ENCODE measurements at regions not wholly inside any gene's neighbourhood (a gene's known extent, or its start where the extent isn't known, plus 50 kb on each side); places are given as distances from the start of the nearest gene placed in this dataset.
A peak's percentile ranks its signal among the peaks of the same experiment; 100 is the strongest.

GRCh38 chr5:96026406-96027041, 64.9 kb upstream of the ELL2 start:
- TF ChIP-seq, protein P1, sequence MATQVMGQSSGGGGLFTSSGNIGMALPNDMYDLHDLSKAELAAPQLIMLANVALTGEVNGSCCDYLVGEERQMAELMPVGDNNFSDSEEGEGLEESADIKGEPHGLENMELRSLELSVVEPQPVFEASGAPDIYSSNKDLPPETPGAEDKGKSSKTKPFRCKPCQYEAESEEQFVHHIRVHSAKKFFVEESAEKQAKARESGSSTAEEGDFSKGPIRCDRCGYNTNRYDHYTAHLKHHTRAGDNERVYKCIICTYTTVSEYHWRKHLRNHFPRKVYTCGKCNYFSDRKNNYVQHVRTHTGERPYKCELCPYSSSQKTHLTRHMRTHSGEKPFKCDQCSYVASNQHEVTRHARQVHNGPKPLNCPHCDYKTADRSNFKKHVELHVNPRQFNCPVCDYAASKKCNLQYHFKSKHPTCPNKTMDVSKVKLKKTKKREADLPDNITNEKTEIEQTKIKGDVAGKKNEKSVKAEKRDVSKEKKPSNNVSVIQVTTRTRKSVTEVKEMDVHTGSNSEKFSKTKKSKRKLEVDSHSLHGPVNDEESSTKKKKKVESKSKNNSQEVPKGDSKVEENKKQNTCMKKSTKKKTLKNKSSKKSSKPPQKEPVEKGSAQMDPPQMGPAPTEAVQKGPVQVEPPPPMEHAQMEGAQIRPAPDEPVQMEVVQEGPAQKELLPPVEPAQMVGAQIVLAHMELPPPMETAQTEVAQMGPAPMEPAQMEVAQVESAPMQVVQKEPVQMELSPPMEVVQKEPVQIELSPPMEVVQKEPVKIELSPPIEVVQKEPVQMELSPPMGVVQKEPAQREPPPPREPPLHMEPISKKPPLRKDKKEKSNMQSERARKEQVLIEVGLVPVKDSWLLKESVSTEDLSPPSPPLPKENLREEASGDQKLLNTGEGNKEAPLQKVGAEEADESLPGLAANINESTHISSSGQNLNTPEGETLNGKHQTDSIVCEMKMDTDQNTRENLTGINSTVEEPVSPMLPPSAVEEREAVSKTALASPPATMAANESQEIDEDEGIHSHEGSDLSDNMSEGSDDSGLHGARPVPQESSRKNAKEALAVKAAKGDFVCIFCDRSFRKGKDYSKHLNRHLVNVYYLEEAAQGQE (IDR thresholded peaks at IDR 0.05; ENCODE audit: insufficient read depth in 1 of 2, low read depth in 2 of 2, low read length in 1 of 2) = no peak
- TF ChIP-seq CTCF (IDR thresholded peaks at IDR 0.05) (no peak), SIN3A (IDR thresholded peaks at IDR 0.05; ENCODE audit: borderline replicate concordance, insufficient read depth, low read depth, low read length) (no peak), TCF7L2 (IDR thresholded peaks at IDR 0.05; ENCODE audit: low read depth, low read length) (no peak), POLR2AphosphoS5 (IDR thresholded peaks at IDR 0.05; ENCODE audit: low read depth, low read length) (no peak)
- in situ Hi-C loops (cut with HindIII; ENCODE audit: low pct_unique_long_range_greater_than_20kb, low sequenced_read_pairs) (no loop called here), intact Hi-C loops (cut with micrococcal nuclease; ENCODE audit: unreplicated experiment) (no loop called here)
- ChIA-PET CTCF (no interaction called here), POLR2A (no interaction called here)
- peak; percentile 84 for ATAC-seq
- Histone ChIP-seq H3K27ac (ENCODE audit: low read length) (peak overlapping the region; percentile 0; the same call in 1 of the 2 replicates), H3K4me1 (ENCODE audit: control insufficient read depth, insufficient read depth, low read length) (peaks cover 11% of the 10 kb centered on the region; the same call in 1 of the 2 replicates), H3K36me3 (ENCODE audit: control insufficient read depth, insufficient read depth, low read length) (no peaks in the 10 kb centered on the region), H3K9me3 (ENCODE audit: control insufficient read depth, insufficient read depth, low read depth, low read length) (no peaks in the 10 kb centered on the region), H3K4me3 (ENCODE audit: low read depth in 2 of 2, low read length in 2 of 2) (no peak overlapping the region), H3K27me3 (ENCODE audit: control insufficient read depth, insufficient read depth, low read length) (no peaks in the 10 kb centered on the region)
- DNase-seq (ENCODE audit: low read depth, low spot score) = no peak
- BruUV-seq (replicated peaks) = no TSS peak

GRCh38 chr5:96024683-96025475, 63.2 kb upstream of the ELL2 start:
- POLR2A ChIA-PET = interaction anchor here (0.6 kb wide), 1 partner anchor 24 kb away, joined by 3 read pairs; no protein-coding TSS in a partner anchor
- no TSS peak for BruUV-seq (replicated peaks)
- ATAC-seq = no peak
- H3K4me3 ChIP-seq (ENCODE audit: low read depth in 2 of 2, low read length in 2 of 2) = no peak overlapping the region
- intact Hi-C loops (cut with micrococcal nuclease; ENCODE audit: unreplicated experiment) = no loop called here
- H3K9me3 ChIP-seq (ENCODE audit: control insufficient read depth, insufficient read depth, low read depth, low read length) = no peaks in the 10 kb centered on the region
- no peaks in the 10 kb centered on the region for H3K36me3 ChIP-seq (ENCODE audit: control insufficient read depth, insufficient read depth, low read length)
- no peak for DNase-seq (ENCODE audit: low read depth, low spot score)
- TF ChIP-seq TCF7L2 (IDR thresholded peaks at IDR 0.05; ENCODE audit: low read depth, low read length) (no peak), CTCF (IDR thresholded peaks at IDR 0.05) (no peak), SIN3A (IDR thresholded peaks at IDR 0.05; ENCODE audit: borderline replicate concordance, insufficient read depth, low read depth, low read length) (no peak), POLR2AphosphoS5 (IDR thresholded peaks at IDR 0.05; ENCODE audit: low read depth, low read length) (no peak)
- TF ChIP-seq, protein P1 (IDR thresholded peaks at IDR 0.05; ENCODE audit: insufficient read depth in 1 of 2, low read depth in 2 of 2, low read length in 1 of 2) = no peak
- H3K27ac ChIP-seq (ENCODE audit: low read length) = peak overlapping the region; percentile 61; the same call in 1 of the 2 replicates
- in situ Hi-C loops (cut with HindIII; ENCODE audit: low pct_unique_long_range_greater_than_20kb, low sequenced_read_pairs) = no loop called here
- CTCF ChIA-PET = no interaction called here
- H3K4me1 ChIP-seq (ENCODE audit: control insufficient read depth, insufficient read depth, low read length) = peaks cover 13% of the 10 kb centered on the region; the same call in 1 of the 2 replicates
- H3K27me3 ChIP-seq (ENCODE audit: control insufficient read depth, insufficient read depth, low read length) = no peaks in the 10 kb centered on the region
